22Rv1 (cell line): ENCODE measurements at regions not wholly inside any gene's neighbourhood (a gene's known extent, or its start where the extent isn't known, plus 50 kb on each side); places are given as distances from the start of the nearest gene placed in this dataset.

Experiments
- ZFX ChIP-seq: fragments of 450-650 bp; IDR thresholded peaks from 2 replicates; pipeline ENCODE4 v1.6.1; 2017; ENCODE audit warnings: antibody characterized with exemption, borderline replicate concordance
- TF ChIP-seq, protein P1 (sequence below): fragments of 450-650 bp; IDR thresholded peaks from 2 replicates; pipeline ENCODE4 v1.5.1; 2017; ENCODE audit warnings: mild to moderate bottlenecking

GRCh38 chr3:29067007-29067406, 213.9 kb upstream of the RBMS3 start:
- TF ChIP-seq, protein P1, sequence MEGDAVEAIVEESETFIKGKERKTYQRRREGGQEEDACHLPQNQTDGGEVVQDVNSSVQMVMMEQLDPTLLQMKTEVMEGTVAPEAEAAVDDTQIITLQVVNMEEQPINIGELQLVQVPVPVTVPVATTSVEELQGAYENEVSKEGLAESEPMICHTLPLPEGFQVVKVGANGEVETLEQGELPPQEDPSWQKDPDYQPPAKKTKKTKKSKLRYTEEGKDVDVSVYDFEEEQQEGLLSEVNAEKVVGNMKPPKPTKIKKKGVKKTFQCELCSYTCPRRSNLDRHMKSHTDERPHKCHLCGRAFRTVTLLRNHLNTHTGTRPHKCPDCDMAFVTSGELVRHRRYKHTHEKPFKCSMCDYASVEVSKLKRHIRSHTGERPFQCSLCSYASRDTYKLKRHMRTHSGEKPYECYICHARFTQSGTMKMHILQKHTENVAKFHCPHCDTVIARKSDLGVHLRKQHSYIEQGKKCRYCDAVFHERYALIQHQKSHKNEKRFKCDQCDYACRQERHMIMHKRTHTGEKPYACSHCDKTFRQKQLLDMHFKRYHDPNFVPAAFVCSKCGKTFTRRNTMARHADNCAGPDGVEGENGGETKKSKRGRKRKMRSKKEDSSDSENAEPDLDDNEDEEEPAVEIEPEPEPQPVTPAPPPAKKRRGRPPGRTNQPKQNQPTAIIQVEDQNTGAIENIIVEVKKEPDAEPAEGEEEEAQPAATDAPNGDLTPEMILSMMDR = no peak
- TF ChIP-seq ZFX = no peak
